Esophagus squamous epithelium (tissue), 4 donors: ENCODE measurements at regions not wholly inside any gene's neighbourhood (a gene's known extent, or its start where the extent isn't known, plus 50 kb on each side); places are given as distances from the start of the nearest gene placed in this dataset.

Experiments used
- POLR2A ChIP-seq, 4 donors: fragments of 450-650 bp; IDR thresholded peaks; one replicate each; pipeline ENCODE4 v1.6.1; 2017; ENCODE audit warnings: antibody characterized with exemption in 4 of 4, mild to moderate bottlenecking in 4 of 4, moderate library complexity in 3 of 4
- TF ChIP-seq, protein P1 (sequence below), 6 experiments: fragments of 450-650 bp in 4 of 6; fragments of 200-600 bp in 2 of 6; sonication (generic) in 2 of 6; IDR thresholded peaks; one replicate each; pipeline ENCODE4 v1.5.1; 2016 to 2019; ENCODE audit warnings: antibody characterized with exemption in 6 of 6, mild to moderate bottlenecking in 4 of 6, moderate library complexity in 4 of 6

DNA sequence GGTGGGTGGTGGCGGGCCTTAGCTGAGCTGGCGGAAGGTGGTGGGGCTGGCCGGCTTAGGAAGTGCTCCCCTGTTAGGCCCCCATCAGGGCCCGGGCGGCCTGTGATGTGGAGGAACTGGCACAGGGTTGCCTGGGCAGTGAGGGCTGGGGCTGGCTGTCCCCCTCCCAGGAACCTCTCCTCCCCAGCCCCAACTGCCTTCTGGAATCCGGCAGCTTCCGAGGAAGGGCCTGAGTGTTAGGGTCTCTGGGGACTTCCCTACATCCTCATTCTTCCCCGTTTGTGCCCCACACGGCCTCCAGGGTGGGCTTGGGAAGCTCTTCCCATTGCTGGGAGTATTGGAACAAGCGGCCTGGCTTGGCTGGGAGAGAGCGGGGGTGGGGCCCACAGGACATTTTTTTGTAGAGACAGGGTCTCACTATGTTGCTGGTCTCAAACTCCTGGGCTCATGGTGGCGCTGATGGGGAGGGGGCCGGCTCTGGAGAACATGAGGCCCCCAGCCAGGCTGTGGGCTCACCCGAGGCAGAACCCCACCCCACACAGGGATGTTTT is 89.9 kb upstream of the CIBAR2 start:
- TF ChIP-seq, protein P1, sequence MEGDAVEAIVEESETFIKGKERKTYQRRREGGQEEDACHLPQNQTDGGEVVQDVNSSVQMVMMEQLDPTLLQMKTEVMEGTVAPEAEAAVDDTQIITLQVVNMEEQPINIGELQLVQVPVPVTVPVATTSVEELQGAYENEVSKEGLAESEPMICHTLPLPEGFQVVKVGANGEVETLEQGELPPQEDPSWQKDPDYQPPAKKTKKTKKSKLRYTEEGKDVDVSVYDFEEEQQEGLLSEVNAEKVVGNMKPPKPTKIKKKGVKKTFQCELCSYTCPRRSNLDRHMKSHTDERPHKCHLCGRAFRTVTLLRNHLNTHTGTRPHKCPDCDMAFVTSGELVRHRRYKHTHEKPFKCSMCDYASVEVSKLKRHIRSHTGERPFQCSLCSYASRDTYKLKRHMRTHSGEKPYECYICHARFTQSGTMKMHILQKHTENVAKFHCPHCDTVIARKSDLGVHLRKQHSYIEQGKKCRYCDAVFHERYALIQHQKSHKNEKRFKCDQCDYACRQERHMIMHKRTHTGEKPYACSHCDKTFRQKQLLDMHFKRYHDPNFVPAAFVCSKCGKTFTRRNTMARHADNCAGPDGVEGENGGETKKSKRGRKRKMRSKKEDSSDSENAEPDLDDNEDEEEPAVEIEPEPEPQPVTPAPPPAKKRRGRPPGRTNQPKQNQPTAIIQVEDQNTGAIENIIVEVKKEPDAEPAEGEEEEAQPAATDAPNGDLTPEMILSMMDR (IDR thresholded peaks at IDR 0.05), result no peak
- no peak for TF ChIP-seq POLR2A (IDR thresholded peaks at IDR 0.05)
